GM21529 (cell line): ENCODE measurements at regions not wholly inside any gene's neighbourhood (a gene's known extent, or its start where the extent isn't known, plus 50 kb on each side); places are given as distances from the start of the nearest gene placed in this dataset.
A peak's percentile ranks its signal among the peaks of the same experiment; 100 is the strongest.

ENCODE experiments used
- ATAC-seq: cut with Tn5 transposase; IDR thresholded peaks from one replicate; pipeline ENCODE4 v1.9.1; 2021; ENCODE audit not compliant: unreplicated experiment

DNA sequence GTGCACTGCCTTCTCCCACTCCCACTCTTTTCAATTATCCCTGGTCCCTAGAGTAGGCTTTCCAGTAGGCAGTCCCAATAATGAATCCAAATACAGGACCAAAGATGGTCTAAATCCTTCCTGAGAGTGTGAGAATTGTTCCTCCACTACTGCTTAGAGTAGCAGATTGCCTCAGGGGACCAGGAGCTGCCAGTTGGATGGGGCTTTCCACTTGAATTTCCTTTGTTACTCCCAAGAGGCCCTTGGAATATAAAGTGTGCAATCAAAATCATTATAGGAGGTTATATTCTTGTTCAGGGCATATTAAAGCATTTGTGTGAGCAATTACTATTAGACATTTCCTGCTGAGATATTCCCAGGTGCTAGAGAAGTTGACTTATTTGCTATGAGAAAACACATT, 156.6 kb upstream of the TLL1 start:
- no peak for ATAC-seq

DNA sequence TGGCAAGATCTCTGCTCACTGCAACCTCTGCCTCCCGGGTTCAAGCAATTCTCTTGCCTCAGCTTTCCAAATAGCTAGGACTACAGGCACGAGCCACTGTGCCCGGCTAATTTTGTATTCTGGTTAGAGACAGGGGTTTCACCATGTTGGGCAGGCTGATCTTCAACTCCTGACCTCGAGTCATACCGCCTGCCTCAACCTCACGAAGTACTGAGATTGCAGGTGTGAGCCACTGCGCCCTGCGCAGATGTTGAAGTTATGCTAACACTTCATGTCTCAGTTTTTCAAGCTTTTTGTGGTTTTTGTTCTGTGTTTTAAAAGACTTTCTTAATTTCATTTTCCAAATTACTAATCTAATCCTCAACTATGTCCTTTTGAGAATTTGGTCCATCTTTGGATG, 154.4 kb upstream of the TLL1 start:
- no peak for ATAC-seq

GRCh38 chr4:165720411-165721082, 152.5 kb upstream of the TLL1 start:
- ATAC-seq: no peak

GRCh38 chr4:165721815-165722214, 151.2 kb upstream of the TLL1 start:
- ATAC-seq: no peak

GRCh38 chr4:165723051-165723795, 149.8 kb upstream of the TLL1 start:
- ATAC-seq: no peak

DNA sequence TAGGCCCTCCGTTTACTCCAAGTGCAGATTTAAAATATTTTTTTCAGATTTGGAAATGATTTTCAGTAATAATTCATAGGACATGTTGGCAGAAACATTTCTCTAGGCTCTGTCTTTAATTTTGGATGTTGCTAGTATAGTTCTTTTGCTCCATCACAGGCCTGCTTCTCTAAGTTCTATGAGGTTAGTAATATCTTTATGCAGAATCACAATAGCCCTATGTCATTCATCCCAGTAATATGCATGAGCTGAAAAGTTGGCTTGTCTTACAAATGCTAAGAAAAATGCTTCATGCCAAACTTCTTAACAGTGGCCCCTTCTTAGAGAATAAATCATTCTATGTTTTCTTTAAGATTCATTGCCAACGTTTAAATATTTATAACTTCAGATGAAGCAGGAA, 148.3 kb upstream of the TLL1 start:
- ATAC-seq: no peak

GRCh38 chr4:165725352-165725751, 147.7 kb upstream of the TLL1 start:
- ATAC-seq: no peak

DNA sequence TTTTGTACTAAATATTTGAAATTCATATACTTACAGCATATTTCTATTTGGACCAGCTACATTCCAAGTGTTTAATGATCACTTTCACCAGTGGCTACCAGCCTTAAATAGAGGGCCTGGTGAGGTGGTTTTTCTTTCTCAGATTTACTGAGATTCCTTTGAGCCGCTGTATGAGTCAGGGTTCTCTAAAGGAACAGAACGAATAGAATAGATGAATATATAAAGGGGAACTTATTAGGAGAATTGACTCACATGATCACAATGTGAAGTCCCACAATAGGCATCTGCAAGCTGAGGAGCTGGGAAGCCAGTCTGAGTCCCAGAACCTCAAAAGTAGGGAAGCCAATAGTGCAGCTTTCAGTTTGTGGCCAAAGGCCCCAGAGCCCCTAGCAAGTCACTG, 146.2 kb upstream of the TLL1 start:
- ATAC-seq: no peak

GRCh38 chr4:165737309-165737972, 135.6 kb upstream of the TLL1 start:
- no peak for ATAC-seq

DNA sequence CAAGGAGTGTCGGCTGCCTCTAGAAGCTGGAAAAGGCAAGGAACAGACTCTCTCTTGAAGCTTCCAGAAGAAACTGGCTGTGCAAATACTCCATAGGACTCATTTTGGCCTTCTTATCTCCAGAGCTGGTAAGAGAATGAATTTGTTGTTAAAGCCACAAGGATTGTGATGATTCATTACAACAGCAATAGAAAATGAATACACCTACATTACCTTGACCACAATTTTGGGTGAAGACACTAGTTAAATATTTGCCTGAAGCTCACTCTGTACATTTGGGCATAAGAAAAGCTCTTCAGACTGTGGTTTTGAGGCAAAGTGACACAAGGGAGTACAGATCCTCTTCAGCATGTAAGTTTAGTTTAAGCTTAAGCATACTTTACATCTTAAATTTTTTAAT, 134.5 kb upstream of the TLL1 start:
- peak; percentile 47 for ATAC-seq

DNA sequence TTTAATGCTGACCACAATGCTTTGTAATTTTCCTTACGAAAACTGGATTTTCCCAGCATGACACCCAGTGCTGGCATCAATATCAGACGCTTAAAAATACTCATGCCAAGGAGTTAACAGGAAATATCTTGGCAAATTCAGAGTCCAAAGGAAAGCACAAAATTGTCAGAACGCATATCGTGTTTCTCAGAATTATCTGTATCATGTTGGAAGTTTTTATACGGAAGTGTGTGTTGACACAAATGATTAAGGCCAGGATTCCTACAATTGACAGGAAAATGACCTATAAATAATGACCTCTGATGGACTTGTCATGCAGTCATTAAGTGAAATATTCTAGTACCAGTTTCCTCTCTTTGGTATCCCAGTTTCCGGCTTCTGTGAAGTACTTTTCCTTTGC, 132.1 kb upstream of the TLL1 start:
- ATAC-seq: no peak

DNA sequence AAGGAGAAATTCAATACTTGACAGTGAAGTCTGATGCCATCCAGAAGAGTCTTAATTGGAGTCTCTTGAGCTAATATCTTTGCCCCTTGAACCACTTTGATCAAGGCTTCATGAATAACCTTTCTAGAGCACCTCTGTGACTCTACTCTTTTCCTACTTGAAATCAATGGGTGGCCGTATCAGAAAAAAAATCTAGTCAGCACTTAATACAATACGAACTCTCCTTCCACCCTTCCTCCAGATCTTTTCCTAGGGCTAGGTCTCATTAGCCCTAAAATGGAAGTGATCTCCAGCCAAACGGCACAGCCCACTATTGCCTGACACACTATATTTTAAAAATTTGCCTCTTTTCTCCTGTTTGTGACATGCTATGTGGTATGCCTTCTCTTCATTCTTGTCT, 129.6 kb upstream of the TLL1 start:
- ATAC-seq: no peak

GRCh38 chr4:165744370-165744769, 128.7 kb upstream of the TLL1 start:
- no peak for ATAC-seq

- no peak for ATAC-seq
Measured at GRCh38 chr4:165748321-165748720, 124.7 kb upstream of the TLL1 start.

- no peak for ATAC-seq
Measured at GRCh38 chr4:165751882-165752281, 121.2 kb upstream of the TLL1 start.

DNA sequence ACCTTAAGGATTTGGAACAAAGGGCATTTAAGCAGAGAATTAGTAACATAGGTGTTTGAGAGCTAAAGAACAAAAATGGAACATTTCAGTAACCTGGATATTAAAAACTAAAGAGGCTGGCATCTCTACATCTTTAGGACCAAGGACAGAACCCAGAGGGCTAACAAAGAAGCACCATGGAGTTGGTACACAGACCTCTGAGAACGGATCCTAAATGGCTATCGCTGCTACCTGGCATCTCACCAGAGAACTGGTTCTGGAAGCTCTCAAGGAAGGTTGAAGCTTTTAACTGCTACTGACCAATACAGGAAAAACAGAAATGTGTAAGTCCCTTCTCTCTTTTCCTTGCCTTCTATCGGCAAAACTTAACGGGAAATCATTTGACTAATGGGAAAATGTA, 118.4 kb upstream of the TLL1 start:
- no peak for ATAC-seq

DNA sequence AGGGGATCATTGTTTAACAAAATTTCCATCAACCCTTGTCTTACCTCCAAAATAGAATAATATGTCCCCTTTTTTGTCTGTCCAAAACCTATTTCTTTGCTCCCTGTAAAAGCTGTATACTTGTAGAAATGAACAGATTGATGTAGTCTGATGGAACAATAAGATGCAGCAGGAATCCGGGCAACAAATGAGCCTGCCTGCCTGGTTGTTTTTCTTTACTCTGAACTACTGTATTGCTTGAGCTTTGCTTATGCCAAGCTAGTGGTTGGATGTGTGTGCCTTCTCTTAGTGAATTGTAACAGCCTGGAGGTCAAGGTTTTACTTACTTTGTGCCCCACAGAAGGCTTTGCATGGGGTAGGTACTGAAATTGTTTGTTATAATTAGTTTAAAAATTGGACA, 116.2 kb upstream of the TLL1 start:
- no peak for ATAC-seq

DNA sequence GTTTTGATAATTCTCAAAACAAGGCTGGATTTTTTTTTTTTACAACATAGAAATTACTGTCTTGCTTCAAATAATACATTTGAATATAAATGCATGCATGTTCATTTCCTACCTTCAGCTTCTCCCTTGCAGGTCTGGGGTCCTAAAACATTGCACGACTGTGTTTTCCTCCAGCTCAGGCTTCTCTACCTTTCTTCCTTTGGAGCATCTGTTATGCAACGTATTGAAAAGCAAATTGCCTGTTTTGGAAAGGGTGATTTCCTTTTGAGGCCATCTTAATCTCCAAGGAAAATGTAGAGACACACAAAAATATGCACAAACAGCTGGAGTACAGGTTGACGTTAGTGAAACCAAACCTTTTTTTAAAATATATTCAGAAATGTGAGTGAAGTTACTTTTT, 115.6 kb upstream of the TLL1 start:
- ATAC-seq: no peak

- ATAC-seq: no peak
Measured at GRCh38 chr4:165758086-165758485, 115.0 kb upstream of the TLL1 start.

- no peak for ATAC-seq
Measured at GRCh38 chr4:165760182-165760581, 112.9 kb upstream of the TLL1 start.

GRCh38 chr4:165761963-165762362, 111.1 kb upstream of the TLL1 start:
- ATAC-seq: no peak

- no peak for ATAC-seq
Measured at GRCh38 chr4:165763640-165764039, 109.4 kb upstream of the TLL1 start.
